Cardiac fibroblast (primary cell): ENCODE measurements at regions not wholly inside any gene's neighbourhood (a gene's known extent, or its start where the extent isn't known, plus 50 kb on each side); places are given as distances from the start of the nearest gene placed in this dataset.

ENCODE experiments used
- DNase-seq, 2 donors: peaks; one replicate each; pipeline versions ENCODE4 v3.0.0 to v3.0.0-alpha.2; 2010; ENCODE audit warnings: low read depth in 2 of 2
- H3K4me3 ChIP-seq, 2 donors: replicated peaks in 1 of 2; 1 replicate in 1 of 2; 2 replicates in 1 of 2; pipeline ENCODE4 v1.5.1; 2011; ENCODE audit warnings: low read depth in 2 of 2, low read length in 2 of 2, mild to moderate bottlenecking in 2 of 2, moderate library complexity in 1 of 2
- CTCF ChIP-seq: IDR thresholded peaks from one replicate; pipeline ENCODE4 v1.5.1; 2011; ENCODE audit warnings: low read depth, mild to moderate bottlenecking, low read length, inconsistent platforms

GRCh38 chr12:61414470-61414869, 845.7 kb upstream of the USP15 start:
- DNase-seq: no peak
- no peak overlapping the region for H3K4me3 ChIP-seq
- TF ChIP-seq CTCF: no peak

DNA sequence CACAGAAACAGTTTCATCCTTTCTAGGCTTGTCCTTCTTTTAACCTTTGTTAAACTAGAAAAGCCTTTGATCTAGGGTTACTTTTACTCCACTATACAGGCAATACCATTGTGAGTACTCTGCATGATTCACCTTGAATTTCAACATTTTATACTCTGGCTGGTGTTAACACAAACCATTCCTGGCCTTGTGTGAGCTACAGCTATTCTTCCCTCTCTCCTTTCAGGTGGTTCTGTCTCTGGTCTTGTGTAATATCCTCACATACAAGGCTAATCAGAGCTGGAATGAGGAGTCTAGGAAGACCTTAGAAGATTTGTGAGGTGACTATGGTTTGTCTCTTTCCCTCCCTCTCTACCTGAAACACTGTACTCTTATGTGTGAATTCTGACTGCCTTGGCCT, 837.4 kb upstream of the USP15 start:
- H3K4me3 ChIP-seq: no peak overlapping the region
- no peak for TF ChIP-seq CTCF
- DNase-seq: no peak

DNA sequence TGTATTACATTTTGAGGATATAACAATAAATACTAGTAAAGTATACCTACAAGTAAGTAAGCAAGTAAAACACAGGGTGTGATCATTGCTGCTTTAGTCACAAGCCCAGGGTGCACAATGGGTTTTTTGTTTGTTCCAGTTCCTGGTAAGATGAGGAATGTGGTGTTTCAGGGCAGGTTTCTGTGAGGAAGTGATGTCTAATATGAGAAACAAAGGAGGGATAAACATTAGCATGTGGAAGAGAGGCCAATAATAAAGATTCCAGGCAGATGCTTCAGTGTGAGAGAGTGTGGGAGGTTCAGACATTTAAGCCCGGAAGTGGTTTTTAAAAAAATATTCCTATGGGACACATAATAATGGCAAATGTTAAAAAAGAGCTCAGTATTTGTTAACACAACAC, 808.1 kb upstream of the USP15 start:
- no peak for TF ChIP-seq CTCF
- no peak for DNase-seq
- H3K4me3 ChIP-seq: no peak overlapping the region

- no peak for TF ChIP-seq CTCF
- DNase-seq: no peak
Observed at GRCh38 chr12:61487728-61488127, 772.5 kb upstream of the USP15 start.

GRCh38 chr12:61490526-61491498, 769.4 kb upstream of the USP15 start:
- TF ChIP-seq CTCF: no peak
- H3K4me3 ChIP-seq: no peak overlapping the region
- DNase-seq: no peak

More at GRCh38 chr12:61487728-61488127, 772.5 kb upstream of the USP15 start:
- no peak overlapping the region for H3K4me3 ChIP-seq

GRCh38 chr12:61502179-61502578, 758.0 kb upstream of the USP15 start:
- H3K4me3 ChIP-seq: no peak overlapping the region
- TF ChIP-seq CTCF: no peak
- DNase-seq: no peak
